IPS-18a (cell line): ENCODE measurements at regions not wholly inside any gene's neighbourhood (a gene's known extent, or its start where the extent isn't known, plus 50 kb on each side); places are given as distances from the start of the nearest gene placed in this dataset.

ENCODE experiments used
- H3K27ac ChIP-seq: one replicate; pipeline ENCODE4 v1.5.1; 2013; ENCODE audit warnings: low read length
- H3K27me3 ChIP-seq: one replicate; pipeline ENCODE4 v1.6.1; 2013; ENCODE audit warnings: mild to moderate bottlenecking, low read length; ENCODE audit not compliant: control insufficient read depth, insufficient read depth
- H3K36me3 ChIP-seq: one replicate; pipeline ENCODE4 v1.6.1; 2013; ENCODE audit warnings: low read depth, low read length; ENCODE audit not compliant: control insufficient read depth
- H3K4me1 ChIP-seq: one replicate; pipeline ENCODE4 v1.6.1; 2013; ENCODE audit warnings: low read depth, low read length; ENCODE audit not compliant: control insufficient read depth
- H3K4me3 ChIP-seq: one replicate; pipeline ENCODE4 v1.5.1; 2013; ENCODE audit warnings: low read length
- H3K9ac ChIP-seq: one replicate; pipeline ENCODE4 v1.6.1; 2013; ENCODE audit warnings: mild to moderate bottlenecking, low read length, moderate library complexity
- H3K9me3 ChIP-seq: one replicate; pipeline ENCODE4 v1.6.1; 2013; ENCODE audit warnings: low read depth, low read length; ENCODE audit not compliant: control insufficient read depth

DNA sequence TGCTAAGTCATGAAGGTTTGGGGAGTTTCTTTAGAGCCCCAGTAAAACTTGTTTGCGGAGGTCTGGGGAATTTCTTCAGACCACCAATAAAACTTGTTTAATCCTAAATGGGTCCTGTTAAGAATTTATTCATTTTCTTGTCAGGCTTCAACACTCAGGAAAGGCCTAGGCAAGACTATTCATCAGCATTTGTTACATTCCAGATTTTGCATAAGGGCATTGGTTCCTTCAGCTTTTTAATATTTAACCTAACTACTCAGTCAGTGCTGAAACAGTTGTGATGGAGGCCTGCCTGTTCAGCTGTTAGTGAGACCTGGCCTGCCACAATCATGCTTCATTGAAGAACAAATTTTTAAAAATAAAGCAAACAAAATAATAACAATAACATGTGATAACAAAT lies 954.2 kb upstream of the SEMA6D start:
- no peak overlapping the region for H3K27ac ChIP-seq
- H3K4me3 ChIP-seq = no peak overlapping the region
- no peak overlapping the region for H3K9ac ChIP-seq
- H3K36me3 ChIP-seq = no peaks in the 10 kb centered on the region
- H3K27me3 ChIP-seq = no peaks in the 10 kb centered on the region
- no peaks in the 10 kb centered on the region for H3K4me1 ChIP-seq
- H3K9me3 ChIP-seq = peaks cover 2% of the 10 kb centered on the region

DNA sequence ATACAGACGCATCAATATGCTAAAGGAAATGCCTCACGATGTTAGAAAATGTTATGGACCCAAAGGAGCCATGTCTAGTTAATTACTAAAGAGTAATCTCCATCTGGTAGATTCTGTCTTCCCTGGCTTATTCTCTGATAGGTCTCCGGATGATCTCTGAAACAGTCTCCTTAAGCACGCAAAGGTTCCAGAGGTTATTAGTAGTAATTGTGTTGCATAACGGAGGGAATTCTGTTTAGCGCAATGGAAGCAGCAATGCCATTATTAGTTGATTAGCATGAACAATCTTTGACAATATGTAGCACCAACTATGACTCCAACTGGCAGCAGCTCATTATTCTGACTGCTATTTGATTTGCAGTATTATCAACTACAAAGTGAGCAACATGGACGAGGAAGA lies 952.5 kb upstream of the SEMA6D start:
- H3K4me3 ChIP-seq = no peak overlapping the region
- H3K9ac ChIP-seq = no peak overlapping the region
- H3K27me3 ChIP-seq = no peaks in the 10 kb centered on the region
- H3K36me3 ChIP-seq = no peaks in the 10 kb centered on the region
- peaks cover 14% of the 10 kb centered on the region for H3K9me3 ChIP-seq
- no peak overlapping the region for H3K27ac ChIP-seq
- no peaks in the 10 kb centered on the region for H3K4me1 ChIP-seq

DNA sequence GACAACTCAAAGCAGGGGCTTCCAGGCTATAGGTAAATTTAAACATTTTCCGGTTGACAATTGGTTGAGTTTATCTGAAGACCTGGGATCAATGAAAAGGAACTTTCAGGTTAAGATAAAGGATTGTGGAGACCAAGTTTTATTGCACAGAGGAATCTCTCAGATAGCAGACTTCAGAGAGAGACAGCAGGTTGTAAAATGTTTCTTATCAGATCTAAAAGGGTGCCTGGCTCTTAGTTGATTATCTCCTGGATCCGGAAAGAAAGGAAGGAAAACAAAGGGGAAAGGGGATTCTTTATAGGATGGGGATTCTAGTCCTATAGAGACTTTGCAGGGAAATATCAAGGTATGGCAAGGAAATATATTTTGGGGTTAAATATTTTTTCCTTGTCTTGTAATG lies 951.3 kb upstream of the SEMA6D start:
- Histone ChIP-seq H3K27ac (no peak overlapping the region), H3K27me3 (no peaks in the 10 kb centered on the region), H3K4me1 (no peaks in the 10 kb centered on the region), H3K36me3 (no peaks in the 10 kb centered on the region), H3K4me3 (no peak overlapping the region), H3K9ac (no peak overlapping the region), H3K9me3 (peaks cover 14% of the 10 kb centered on the region)

DNA sequence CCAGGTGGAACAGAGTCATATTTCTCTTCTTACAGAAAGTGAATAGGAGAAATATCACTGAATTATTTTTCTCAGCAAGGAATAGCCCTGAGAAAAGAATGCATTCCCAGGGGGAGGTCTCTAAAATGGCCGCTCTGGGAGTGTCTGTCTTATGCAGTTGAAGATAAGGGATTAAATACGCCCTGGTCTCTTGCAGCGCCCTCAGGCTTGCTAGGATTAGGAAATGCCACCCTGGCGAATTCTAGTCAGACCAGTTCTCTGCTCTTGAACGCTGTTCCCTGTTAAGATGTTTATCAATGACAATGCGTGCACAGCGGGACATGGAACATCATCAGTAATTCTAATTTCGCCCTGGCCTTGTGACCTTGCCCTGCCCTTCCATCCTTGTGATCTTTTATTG lies 949.0 kb upstream of the SEMA6D start:
- H3K4me1 ChIP-seq = no peaks in the 10 kb centered on the region
- H3K9me3 ChIP-seq = peaks cover 14% of the 10 kb centered on the region

DNA sequence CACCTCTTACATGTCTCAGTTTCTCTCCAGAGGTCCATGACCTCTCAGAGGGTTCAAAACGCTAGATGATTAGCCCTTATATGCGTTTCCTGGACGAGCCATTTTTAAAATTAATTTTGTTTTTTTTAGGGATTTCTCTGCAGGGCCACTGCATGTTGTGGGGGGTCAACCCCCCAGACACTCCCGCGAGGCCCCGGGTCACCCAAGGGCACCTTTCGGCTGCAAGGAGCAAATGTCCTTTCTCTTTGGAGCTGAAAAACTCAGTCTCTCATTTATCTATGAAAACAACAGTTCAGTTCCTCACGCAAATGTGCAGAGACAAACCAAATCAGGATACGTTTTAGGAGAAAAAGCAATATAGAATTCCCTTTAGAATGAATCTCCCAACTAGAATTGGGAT lies 944.3 kb upstream of the SEMA6D start:
- Histone ChIP-seq H3K9me3 (peaks cover 13% of the 10 kb centered on the region), H3K27ac (no peak overlapping the region), H3K9ac (no peak overlapping the region), H3K36me3 (no peaks in the 10 kb centered on the region), H3K4me1 (no peaks in the 10 kb centered on the region), H3K4me3 (no peak overlapping the region), H3K27me3 (no peaks in the 10 kb centered on the region)

More for the DNA sequence above, 949.0 kb upstream of the SEMA6D start:
- Histone ChIP-seq H3K36me3 (no peaks in the 10 kb centered on the region), H3K9ac (no peak overlapping the region), H3K4me3 (no peak overlapping the region), H3K27ac (no peak overlapping the region), H3K27me3 (no peaks in the 10 kb centered on the region)

DNA sequence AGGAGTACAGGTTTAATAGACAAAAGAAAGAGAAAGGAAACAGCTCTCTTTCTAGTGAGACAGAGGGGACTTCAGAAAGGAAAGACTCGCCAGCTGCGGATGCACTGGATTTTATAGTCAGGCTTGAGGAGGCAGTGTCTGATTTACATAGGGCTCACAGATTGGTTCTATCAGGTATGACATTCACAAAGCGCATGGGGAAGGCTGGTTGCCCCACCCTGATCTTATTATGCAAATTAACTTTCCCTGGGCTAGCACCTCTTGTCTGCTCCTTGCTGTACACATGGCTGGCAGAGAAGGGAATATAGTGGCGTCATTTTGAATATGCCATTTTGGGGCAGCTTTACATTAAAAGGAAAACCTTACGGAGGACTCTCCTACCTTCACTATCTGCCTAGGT lies 938.4 kb upstream of the SEMA6D start:
- H3K36me3 ChIP-seq = no peaks in the 10 kb centered on the region
- H3K9me3 ChIP-seq = no peaks in the 10 kb centered on the region
- H3K4me3 ChIP-seq = no peak overlapping the region
- no peak overlapping the region for H3K9ac ChIP-seq
- no peak overlapping the region for H3K27ac ChIP-seq
- no peaks in the 10 kb centered on the region for H3K27me3 ChIP-seq
- H3K4me1 ChIP-seq = no peaks in the 10 kb centered on the region

DNA sequence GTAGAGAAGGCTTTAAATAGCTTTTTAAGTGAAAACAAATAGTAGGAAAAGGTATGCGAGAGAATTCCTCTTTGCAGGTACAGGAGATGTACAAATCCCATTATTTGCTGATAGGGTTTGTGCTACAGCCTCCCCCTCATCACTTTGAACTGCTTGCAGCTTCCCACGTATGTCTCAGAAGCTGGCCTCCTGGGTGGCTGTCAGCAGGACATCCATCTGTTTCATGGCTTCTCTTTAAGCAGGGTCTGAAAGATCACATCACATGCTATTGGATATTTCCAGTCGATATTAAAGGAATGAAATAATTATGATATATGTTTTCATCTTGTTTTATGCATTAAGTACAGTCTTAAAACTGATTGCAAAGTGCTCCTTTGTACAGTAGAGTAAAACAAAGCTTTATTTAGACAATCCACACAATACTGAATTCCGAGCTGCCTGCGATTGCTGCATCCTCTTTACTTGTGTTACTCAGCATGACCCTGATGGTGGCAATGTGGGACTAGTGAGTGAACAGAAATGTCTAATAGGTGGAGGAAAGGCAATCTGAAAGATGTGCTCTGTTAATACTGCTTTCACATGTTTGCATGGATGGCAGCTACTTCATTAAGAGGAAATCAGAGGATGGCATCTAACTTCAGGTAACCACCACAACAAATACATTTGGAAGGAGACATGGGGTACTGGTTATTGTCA lies 930.6 kb upstream of the SEMA6D start:
- Histone ChIP-seq H3K4me1 (peaks cover 4% of the 10 kb centered on the region), H3K36me3 (no peaks in the 10 kb centered on the region), H3K4me3 (no peak overlapping the region), H3K27ac (no peak overlapping the region), H3K27me3 (no peaks in the 10 kb centered on the region), H3K9me3 (no peaks in the 10 kb centered on the region), H3K9ac (no peak overlapping the region)

DNA sequence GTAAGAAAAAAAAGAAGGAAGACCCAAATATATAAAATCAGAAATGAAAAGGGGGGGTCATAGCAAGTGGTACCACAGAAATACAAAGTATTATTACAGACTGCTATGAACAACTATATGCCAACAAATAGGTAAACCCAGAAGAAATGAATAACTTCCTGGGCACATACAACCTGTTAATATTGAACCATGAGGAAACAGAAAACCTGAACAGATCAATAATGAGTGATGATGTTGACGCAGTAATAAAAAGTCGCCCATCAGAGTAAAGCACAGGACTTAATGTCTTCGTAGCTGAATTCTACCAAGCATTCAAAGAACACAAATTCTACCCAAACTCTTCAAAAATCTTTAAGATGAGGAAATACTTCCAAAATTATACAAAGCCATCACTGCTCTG lies 921.6 kb upstream of the SEMA6D start:
- H3K9ac ChIP-seq = no peak overlapping the region
- H3K36me3 ChIP-seq = no peaks in the 10 kb centered on the region
- H3K4me1 ChIP-seq = no peaks in the 10 kb centered on the region
- no peaks in the 10 kb centered on the region for H3K27me3 ChIP-seq
- H3K27ac ChIP-seq = no peak overlapping the region
- H3K4me3 ChIP-seq = no peak overlapping the region
- H3K9me3 ChIP-seq = no peaks in the 10 kb centered on the region

DNA sequence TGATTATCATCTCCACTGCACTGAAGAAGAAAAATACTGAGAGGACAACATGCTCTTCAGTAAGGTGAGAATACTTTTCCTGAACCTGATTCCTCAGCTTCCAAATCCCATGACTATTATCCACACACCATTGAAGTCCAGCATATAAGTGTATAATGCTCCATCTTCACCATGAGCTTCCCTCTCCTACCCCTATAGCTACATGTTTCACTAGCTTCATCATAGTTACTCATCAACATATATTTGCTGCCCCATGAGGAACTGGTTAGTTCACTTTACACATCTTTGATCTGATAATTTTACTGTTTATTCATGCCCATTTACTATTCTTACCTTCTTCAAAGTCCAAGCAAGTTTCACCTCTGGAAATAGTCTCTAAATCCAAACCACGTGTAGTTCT lies 908.5 kb upstream of the SEMA6D start:
- Histone ChIP-seq H3K4me1 (no peaks in the 10 kb centered on the region), H3K9ac (no peak overlapping the region), H3K36me3 (no peaks in the 10 kb centered on the region), H3K27me3 (no peaks in the 10 kb centered on the region), H3K4me3 (no peak overlapping the region), H3K27ac (no peak overlapping the region), H3K9me3 (no peaks in the 10 kb centered on the region)

DNA sequence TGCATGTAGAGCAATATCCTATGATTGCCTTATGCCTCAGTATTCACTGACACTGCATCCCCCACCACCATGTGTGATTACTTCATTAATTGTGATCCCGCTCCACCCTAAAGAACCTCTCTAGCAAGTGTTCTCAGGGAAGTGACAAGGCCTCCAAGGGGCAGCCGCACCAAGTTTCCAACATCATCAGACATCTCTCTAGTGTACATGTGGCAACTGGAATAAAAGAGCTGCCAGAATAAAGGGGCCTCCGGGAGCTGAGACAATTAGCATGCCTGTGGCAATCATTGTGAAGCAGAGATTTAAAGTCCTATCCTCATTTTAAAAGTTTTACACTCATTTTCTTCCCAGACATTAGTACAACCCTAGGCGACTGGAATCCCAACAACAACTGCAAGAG lies 902.1 kb upstream of the SEMA6D start:
- Histone ChIP-seq H3K27ac (no peak overlapping the region), H3K9me3 (no peaks in the 10 kb centered on the region), H3K36me3 (no peaks in the 10 kb centered on the region), H3K27me3 (no peaks in the 10 kb centered on the region), H3K4me3 (no peak overlapping the region), H3K4me1 (no peaks in the 10 kb centered on the region), H3K9ac (no peak overlapping the region)

DNA sequence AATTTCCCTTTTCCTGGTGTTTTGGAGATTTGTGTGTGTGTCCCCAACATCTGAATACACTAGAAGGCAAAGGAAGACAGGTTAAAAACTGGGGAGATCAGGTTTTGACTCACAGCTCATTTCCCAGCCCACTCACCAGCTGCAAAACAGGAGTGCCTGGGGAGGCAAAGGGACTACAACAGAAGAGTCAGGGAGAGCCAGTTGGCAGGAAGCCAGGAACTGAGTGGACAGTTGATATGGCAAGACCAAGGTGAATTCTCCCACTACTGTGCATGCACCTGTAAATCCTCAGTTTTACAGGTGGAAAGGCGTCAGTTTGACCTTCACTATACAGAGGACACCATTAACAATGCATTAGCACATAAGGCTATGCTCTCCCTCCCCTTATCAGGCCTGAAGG lies 901.5 kb upstream of the SEMA6D start:
- Histone ChIP-seq H3K4me1 (no peaks in the 10 kb centered on the region), H3K36me3 (no peaks in the 10 kb centered on the region), H3K9ac (no peak overlapping the region), H3K27me3 (no peaks in the 10 kb centered on the region), H3K9me3 (no peaks in the 10 kb centered on the region), H3K4me3 (no peak overlapping the region), H3K27ac (no peak overlapping the region)

DNA sequence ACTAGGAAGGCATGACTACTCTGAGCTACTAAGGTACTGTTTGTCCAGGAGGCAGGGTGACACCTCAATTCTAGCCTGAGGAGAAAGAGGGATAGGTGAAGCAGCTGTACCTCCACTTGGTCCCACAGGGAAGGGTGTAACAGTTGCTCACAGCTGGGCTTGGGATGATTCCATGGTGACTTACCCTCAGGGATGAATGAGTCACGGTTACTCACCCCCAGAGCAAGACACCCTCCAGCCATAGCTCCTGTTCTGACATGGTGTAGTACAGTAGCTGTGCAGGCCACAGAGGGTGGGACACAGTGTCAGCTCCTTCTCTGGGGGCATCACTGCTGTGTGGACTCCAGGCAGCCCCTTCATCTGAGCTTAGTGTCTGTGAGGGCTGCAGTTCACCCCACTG lies 868.6 kb upstream of the SEMA6D start:
- H3K27ac ChIP-seq = no peak overlapping the region
- H3K27me3 ChIP-seq = no peaks in the 10 kb centered on the region
- peaks cover 8% of the 10 kb centered on the region for H3K9me3 ChIP-seq
- H3K36me3 ChIP-seq = no peaks in the 10 kb centered on the region
- no peak overlapping the region for H3K9ac ChIP-seq
- H3K4me3 ChIP-seq = no peak overlapping the region
- no peaks in the 10 kb centered on the region for H3K4me1 ChIP-seq
